ENCODE measurements at regions not wholly inside any gene's neighbourhood (a gene's known extent, or its start where the extent isn't known, plus 50 kb on each side); places are given as distances from the start of the nearest gene placed in this dataset.

DNA sequence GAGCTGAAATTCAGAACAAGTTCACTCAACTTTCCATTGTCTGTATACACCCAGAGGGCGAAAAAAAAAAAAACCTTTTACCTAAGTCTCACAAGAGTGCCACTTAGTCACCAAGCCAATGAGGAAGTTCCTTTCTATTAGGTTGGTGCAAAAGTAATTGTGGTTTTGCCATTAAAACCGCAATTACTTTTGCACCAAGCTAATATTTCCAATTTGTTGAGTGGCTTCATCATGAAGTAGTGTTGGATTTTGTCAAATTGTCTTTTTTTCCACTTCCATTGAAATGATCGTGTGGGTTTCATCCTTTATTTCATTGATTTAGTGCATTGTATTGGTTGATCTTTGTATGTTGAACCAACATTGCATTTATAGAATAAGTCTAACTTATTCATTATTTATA, 253.9 kb downstream of the ZIC4 start:
- TF ChIP-seq, protein P1, sequence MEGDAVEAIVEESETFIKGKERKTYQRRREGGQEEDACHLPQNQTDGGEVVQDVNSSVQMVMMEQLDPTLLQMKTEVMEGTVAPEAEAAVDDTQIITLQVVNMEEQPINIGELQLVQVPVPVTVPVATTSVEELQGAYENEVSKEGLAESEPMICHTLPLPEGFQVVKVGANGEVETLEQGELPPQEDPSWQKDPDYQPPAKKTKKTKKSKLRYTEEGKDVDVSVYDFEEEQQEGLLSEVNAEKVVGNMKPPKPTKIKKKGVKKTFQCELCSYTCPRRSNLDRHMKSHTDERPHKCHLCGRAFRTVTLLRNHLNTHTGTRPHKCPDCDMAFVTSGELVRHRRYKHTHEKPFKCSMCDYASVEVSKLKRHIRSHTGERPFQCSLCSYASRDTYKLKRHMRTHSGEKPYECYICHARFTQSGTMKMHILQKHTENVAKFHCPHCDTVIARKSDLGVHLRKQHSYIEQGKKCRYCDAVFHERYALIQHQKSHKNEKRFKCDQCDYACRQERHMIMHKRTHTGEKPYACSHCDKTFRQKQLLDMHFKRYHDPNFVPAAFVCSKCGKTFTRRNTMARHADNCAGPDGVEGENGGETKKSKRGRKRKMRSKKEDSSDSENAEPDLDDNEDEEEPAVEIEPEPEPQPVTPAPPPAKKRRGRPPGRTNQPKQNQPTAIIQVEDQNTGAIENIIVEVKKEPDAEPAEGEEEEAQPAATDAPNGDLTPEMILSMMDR (conservative IDR thresholded peaks at IDR 0.05 in 1 of 2, IDR thresholded peaks at IDR 0.05 in 1 of 2; ENCODE audit: extremely low read depth in 1 of 2, insufficient read depth in 1 of 2, low read depth in 1 of 2, low read length in 2 of 2): no peak
- no peak for TF ChIP-seq EZH2 (IDR thresholded peaks at IDR 0.05; ENCODE audit: borderline replicate concordance, low read length)
